Stomach (tissue), 8 donors: ENCODE measurements at regions not wholly inside any gene's neighbourhood (a gene's known extent, or its start where the extent isn't known, plus 50 kb on each side); places are given as distances from the start of the nearest gene placed in this dataset.

Source experiments
- DNase-seq, 2 donors: peaks; one replicate each; pipeline versions ENCODE4 v3.0.0 to v3.0.0-alpha.2; 2013 to 2019
- H3K27ac ChIP-seq, 5 donors: fragments of 200-600 bp in 4 of 5; sonication (generic) in 4 of 5; one replicate each; pipeline ENCODE4 v1.5.1; 2013 to 2019; ENCODE audit warnings: mild to moderate bottlenecking in 1 of 5, moderate library complexity in 1 of 5
- H3K27me3 ChIP-seq, 3 donors: fragments of 200-600 bp; sonication (generic); one replicate each; pipeline ENCODE4 v1.5.1; 2017 to 2019; ENCODE audit warnings: mixed run types in 1 of 3
- H3K36me3 ChIP-seq, 4 donors: fragments of 200-600 bp; sonication (generic); 1 replicate in 3 of 4; 2 replicates in 1 of 4; pipeline ENCODE4 v1.5.1; 2016 to 2019
- H3K4me1 ChIP-seq, 4 donors: fragments of 200-600 bp; sonication (generic); one replicate each; pipeline ENCODE4 v1.5.1; 2016 to 2019
- H3K4me3 ChIP-seq, 4 donors: fragments of 200-600 bp; sonication (generic) in 3 of 4; one replicate each; pipeline ENCODE4 v1.5.1; 2016 to 2019; ENCODE audit warnings: mild to moderate bottlenecking in 1 of 4
- H3K9me3 ChIP-seq, 4 donors: fragments of 200-600 bp; sonication (generic); one replicate each; pipeline ENCODE4 v1.5.1; 2016 to 2019
- CTCF ChIP-seq, 7 experiments: fragments of 450-650 bp in 4 of 7; fragments of 200-600 bp in 3 of 7; sonication (generic) in 3 of 7; IDR thresholded peaks; one replicate each; pipeline ENCODE4 v1.5.1; 2016 to 2019; ENCODE audit warnings: antibody characterized with exemption in 7 of 7, control low read depth in 2 of 7, mild to moderate bottlenecking in 1 of 7
- EP300 ChIP-seq: sonication (generic); formaldehyde crosslinking; IDR thresholded peaks from one replicate; pipeline ENCODE4 v1.6.1; 2017; ENCODE audit warnings: antibody characterized with exemption
- POLR2A ChIP-seq, 4 donors: fragments of 450-650 bp; IDR thresholded peaks; one replicate each; pipeline ENCODE4 v1.6.1; 2016; ENCODE audit warnings: antibody characterized with exemption in 4 of 4, control low read depth in 2 of 4, mild to moderate bottlenecking in 1 of 4, moderate library complexity in 1 of 4
- POLR2AphosphoS5 ChIP-seq, 3 donors: sonication (generic); formaldehyde crosslinking; IDR thresholded peaks; one replicate each; pipeline ENCODE4 v1.6.1; 2016; ENCODE audit warnings: antibody characterized with exemption in 3 of 3
- WGBS, 5 donors: extraction: QIAGEN DNeasy Blood & Tissue Kit in 3 of 5; methylation state at CpG; one replicate each; pipeline versions ENCODE4 v1.1.5 to v1.1.7; 2013 to 2018; 5-methylcytosine and 5-hydroxymethylcytosine counted together
- intact Hi-C: fragments of 100-400 bp; cut with DNase I; formaldehyde crosslinking; loops from one replicate; pipeline ENCODE4 v1.15.1; 2023; ENCODE audit warnings: low total_unique reads
- donor health status: healthy with polysubstance abuse.
- donor health status: Bipolar disorder and iron deficiency.
- donor health status: healthy.

- H3K4me3 ChIP-seq = no peak overlapping the region
- peaks cover 0 to 5% (median 0%) of the 10 kb centered on the region in 4 donors for H3K4me1 ChIP-seq
- no peaks in the 10 kb centered on the region for H3K27me3 ChIP-seq
- no peaks in the 10 kb centered on the region for H3K36me3 ChIP-seq
- H3K9me3 ChIP-seq = no peaks in the 10 kb centered on the region
- intact Hi-C loops = no loop called here
- H3K27ac ChIP-seq = no peak overlapping the region
- no peak for DNase-seq
- TF ChIP-seq EP300 = no peak
- no peak for TF ChIP-seq POLR2A (IDR thresholded peaks at IDR 0.05)
- TF ChIP-seq CTCF (IDR thresholded peaks at IDR 0.05) = no peak
- no peak for TF ChIP-seq POLR2AphosphoS5 (IDR thresholded peaks at IDR 0.05)
- WGBS, 5 donors = 71 to 99% (median 91%) methylated on average over 3 of the region's 3 CpGs
Observed at GRCh38 chr2:129078548-129078947, 759.9 kb upstream of the HS6ST1 start.

- intact Hi-C loops = no loop called here
Observed at GRCh38 chr2:129080715-129081476, 762.2 kb upstream of the HS6ST1 start.

GRCh38 chr2:129085386-129085785 lies 766.7 kb upstream of the HS6ST1 start:
- intact Hi-C loops = no loop called here
- 85 to 95% (median 92%) methylated on average over 3 of the region's 3 CpGs for WGBS, 5 donors
- TF ChIP-seq POLR2AphosphoS5 (IDR thresholded peaks at IDR 0.05) = no peak
- TF ChIP-seq POLR2A (IDR thresholded peaks at IDR 0.05) = no peak
- no peak for TF ChIP-seq CTCF (IDR thresholded peaks at IDR 0.05)
- no peak for TF ChIP-seq EP300
- H3K9me3 ChIP-seq = no peaks in the 10 kb centered on the region
- H3K36me3 ChIP-seq = no peaks in the 10 kb centered on the region
- no peak overlapping the region for H3K4me3 ChIP-seq
- DNase-seq = no peak
- no peaks in the 10 kb centered on the region for H3K27me3 ChIP-seq
- H3K4me1 ChIP-seq = no peaks in the 10 kb centered on the region
- no peak overlapping the region for H3K27ac ChIP-seq

More at GRCh38 chr2:129080715-129081476, 762.2 kb upstream of the HS6ST1 start:
- H3K4me3 ChIP-seq = no peak overlapping the region
- no peaks in the 10 kb centered on the region for H3K36me3 ChIP-seq
- H3K9me3 ChIP-seq = no peaks in the 10 kb centered on the region
- TF ChIP-seq CTCF (IDR thresholded peaks at IDR 0.05) (no peak), EP300 (no peak), POLR2A (IDR thresholded peaks at IDR 0.05) (no peak), POLR2AphosphoS5 (IDR thresholded peaks at IDR 0.05) (no peak)
- DNase-seq = no peak
- no peak overlapping the region for H3K27ac ChIP-seq
- no peaks in the 10 kb centered on the region for H3K4me1 ChIP-seq
- no peaks in the 10 kb centered on the region for H3K27me3 ChIP-seq
- 50 to 63% (median 53%) methylated on average over 7 of the region's 7 CpGs for WGBS, 5 donors

- DNase-seq = no peak
- Histone ChIP-seq H3K27ac (no peak overlapping the region), H3K36me3 (no peaks in the 10 kb centered on the region), H3K27me3 (no peaks in the 10 kb centered on the region), H3K9me3 (no peaks in the 10 kb centered on the region), H3K4me1 (no peaks in the 10 kb centered on the region), H3K4me3 (no peak overlapping the region)
- TF ChIP-seq POLR2A (IDR thresholded peaks at IDR 0.05) (no peak), POLR2AphosphoS5 (IDR thresholded peaks at IDR 0.05) (no peak), EP300 (no peak), CTCF (IDR thresholded peaks at IDR 0.05) (no peak)
- 74 to 85% (median 77%) methylated on average over 2 of the region's 2 CpGs for WGBS, 5 donors
- intact Hi-C loops = no loop called here
Observed at GRCh38 chr2:129087133-129087813, 768.6 kb upstream of the HS6ST1 start.
